Type B pancreatic cell (in vitro differentiated cells): ENCODE measurements at regions not wholly inside any gene's neighbourhood (a gene's known extent, or its start where the extent isn't known, plus 50 kb on each side); places are given as distances from the start of the nearest gene placed in this dataset.
"Not testable (repeated sequence)": the region's sequence is repeated elsewhere in the genome, so short reads cannot be mapped to it uniquely, and the experiment has no call there.

Experiments
- DNase-seq: peaks from one replicate; pipeline ENCODE4 v3.0.0; 2021; ENCODE audit warnings: mixed read lengths; ENCODE audit not compliant: unreplicated experiment; ENCODE audit errors: extremely low spot score
- H3K27ac Mint-ChIP-seq: 2 replicates; pipeline ENCODE4 v1.8.0; 2021; ENCODE audit warnings: mild to moderate bottlenecking, mixed read lengths
- H3K27me3 Mint-ChIP-seq: 2 replicates; pipeline ENCODE4 v1.8.0; 2021; ENCODE audit warnings: mixed read lengths
- H3K36me3 Mint-ChIP-seq: 2 replicates; pipeline ENCODE4 v1.8.0; 2021; ENCODE audit warnings: mixed read lengths
- H3K4me1 Mint-ChIP-seq: one replicate; pipeline ENCODE4 v1.8.0; 2021; ENCODE audit warnings: mixed read lengths; ENCODE audit not compliant: unreplicated experiment
- H3K4me3 Mint-ChIP-seq: 2 replicates; pipeline ENCODE4 v1.8.0; 2021; ENCODE audit warnings: mild to moderate bottlenecking, mixed read lengths
- H3K9me3 Mint-ChIP-seq: 2 replicates; pipeline ENCODE4 v1.8.0; 2021; ENCODE audit warnings: mixed read lengths
- CTCF ChIP-seq: fragments of 200-600 bp; sonication (generic); conservative IDR thresholded peaks from 2 replicates; pipeline ENCODE4 v1.5.0; 2021; ENCODE audit warnings: antibody characterized with exemption, mild to moderate bottlenecking

GRCh38 chr5:106028314-106028713 lies 1642.4 kb downstream of the EFNA5 start:
- Mint-ChIP-seq H3K4me1 (no peaks in the 10 kb centered on the region), H3K27me3 (no peaks in the 10 kb centered on the region), H3K36me3 (no peaks in the 10 kb centered on the region), H3K27ac (no peak overlapping the region), H3K9me3 (peaks cover 12% of the 10 kb centered on the region), H3K4me3 (no peak overlapping the region)
- DNase-seq: no peak
- TF ChIP-seq CTCF: no peak

- H3K36me3 Mint-ChIP-seq: no peaks in the 10 kb centered on the region
- DNase-seq: no peak
- H3K9me3 Mint-ChIP-seq: peaks cover 5% of the 10 kb centered on the region
- H3K27me3 Mint-ChIP-seq: no peaks in the 10 kb centered on the region
- no peak overlapping the region for H3K4me3 Mint-ChIP-seq
- H3K27ac Mint-ChIP-seq: no peak overlapping the region
- no peak for TF ChIP-seq CTCF
- no peaks in the 10 kb centered on the region for H3K4me1 Mint-ChIP-seq
Observed at GRCh38 chr5:106020894-106021293, 1649.8 kb downstream of the EFNA5 start.

GRCh38 chr5:106019261-106019660 lies 1651.5 kb downstream of the EFNA5 start:
- no peak for TF ChIP-seq CTCF
- Mint-ChIP-seq H3K4me3 (no peak overlapping the region), H3K27ac (no peak overlapping the region), H3K27me3 (no peaks in the 10 kb centered on the region), H3K4me1 (no peaks in the 10 kb centered on the region), H3K9me3 (no peaks in the 10 kb centered on the region), H3K36me3 (no peaks in the 10 kb centered on the region)
- DNase-seq: no peak

GRCh38 chr5:106017243-106017857 lies 1653.4 kb downstream of the EFNA5 start:
- no peak for TF ChIP-seq CTCF
- H3K4me3 Mint-ChIP-seq: no peak overlapping the region
- no peaks in the 10 kb centered on the region for H3K36me3 Mint-ChIP-seq
- no peaks in the 10 kb centered on the region for H3K9me3 Mint-ChIP-seq
- H3K4me1 Mint-ChIP-seq: no peaks in the 10 kb centered on the region
- H3K27ac Mint-ChIP-seq: no peak overlapping the region
- H3K27me3 Mint-ChIP-seq: no peaks in the 10 kb centered on the region
- DNase-seq: no peak

- Mint-ChIP-seq H3K4me3 (no peak overlapping the region), H3K27me3 (no peaks in the 10 kb centered on the region), H3K4me1 (no peaks in the 10 kb centered on the region), H3K36me3 (no peaks in the 10 kb centered on the region), H3K27ac (no peak overlapping the region), H3K9me3 (no peaks in the 10 kb centered on the region)
- DNase-seq: no peak
- no peak for TF ChIP-seq CTCF
Observed at GRCh38 chr5:106014262-106014661, 1656.5 kb downstream of the EFNA5 start.

- TF ChIP-seq CTCF: no peak
- no peak for DNase-seq
- Mint-ChIP-seq H3K36me3 (no peaks in the 10 kb centered on the region), H3K4me1 (no peaks in the 10 kb centered on the region), H3K4me3 (no peak overlapping the region), H3K27ac (no peak overlapping the region), H3K9me3 (peaks cover 12% of the 10 kb centered on the region), H3K27me3 (no peaks in the 10 kb centered on the region)
Observed at GRCh38 chr5:106006242-106006641, 1664.5 kb downstream of the EFNA5 start.

- Mint-ChIP-seq H3K27ac (peak overlapping the region; percentile 24), H3K9me3 (peaks cover 12% of the 10 kb centered on the region)
- not testable (repeated sequence) for H3K36me3 Mint-ChIP-seq, H3K27me3 Mint-ChIP-seq, H3K4me1 Mint-ChIP-seq, H3K4me3 Mint-ChIP-seq, DNase-seq
Observed at GRCh38 chr5:105998991-105999390, 1671.7 kb downstream of the EFNA5 start.
